ENCODE measurements at regions not wholly inside any gene's neighbourhood (a gene's known extent, or its start where the extent isn't known, plus 50 kb on each side); places are given as distances from the start of the nearest gene placed in this dataset.

DNA sequence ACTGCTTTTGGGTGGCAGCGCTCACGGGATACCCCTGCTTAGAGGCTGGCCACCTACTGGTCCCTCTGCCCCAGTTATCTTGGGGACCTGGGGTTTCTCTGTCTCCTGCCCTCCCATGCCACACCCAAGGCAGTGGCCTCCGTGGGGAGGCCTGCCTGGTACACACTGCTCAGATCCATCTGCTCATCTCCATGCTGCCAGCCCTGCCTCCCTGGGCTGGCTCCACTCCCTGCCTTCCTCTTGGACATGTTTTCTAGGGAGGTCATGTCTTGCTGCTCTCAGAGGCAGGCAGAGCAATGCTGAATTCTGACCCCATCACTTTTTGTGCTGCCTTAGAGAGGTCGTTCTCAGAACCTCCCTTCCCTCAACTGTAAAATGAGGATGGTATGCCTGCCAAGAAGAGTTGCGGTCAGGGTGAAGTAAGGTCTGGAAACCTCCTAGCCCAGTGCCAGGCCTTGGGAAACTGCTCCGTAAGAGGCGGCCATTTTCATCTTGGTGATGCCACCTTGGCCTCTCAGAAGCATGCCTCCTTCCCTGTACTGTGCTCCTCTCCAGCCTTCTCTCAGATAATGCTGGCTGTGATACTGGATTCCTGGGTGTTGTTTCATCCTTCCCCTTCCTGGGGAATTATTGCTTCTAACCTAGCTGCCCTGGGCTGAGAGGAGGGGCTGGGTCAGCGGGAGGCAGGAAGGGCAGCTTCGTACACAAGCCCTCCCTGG lies 186.4 kb upstream of the ZBED5 start:
- Histone ChIP-seq H3K4me3 (no peak overlapping the region), H3K4me1 (ENCODE audit: control insufficient read depth, insufficient read depth, low read length) (no peaks in the 10 kb centered on the region), H4K20me1 (ENCODE audit: control insufficient read depth, insufficient read depth) (no peaks in the 10 kb centered on the region), H3K4me2 (ENCODE audit: control insufficient read depth, insufficient read depth) (no peak overlapping the region), H3K9ac (ENCODE audit: control insufficient read depth, insufficient read depth, low read length) (no peak overlapping the region), H3K36me3 (ENCODE audit: control insufficient read depth in 2 of 2, insufficient read depth in 2 of 2, low read length in 1 of 2) (no peaks in the 10 kb centered on the region), H3K27ac (ENCODE audit: control insufficient read depth, insufficient read depth) (no peak overlapping the region), H2AFZ (ENCODE audit: control insufficient read depth, low read depth, low read length) (no peak overlapping the region), H3K27me3 (replicated peaks in 1 of 2; ENCODE audit: control insufficient read depth in 2 of 2, insufficient read depth in 2 of 2, low read length in 1 of 2) (no peaks in the 10 kb centered on the region), H3K9me3 (replicated peaks; ENCODE audit: control insufficient read depth, insufficient read depth, low read length) (no peaks in the 10 kb centered on the region), H3K79me2 (ENCODE audit: control insufficient read depth, insufficient read depth, low read length) (no peaks in the 10 kb centered on the region)
- in situ Hi-C loops (cut with MboI) (loop anchor here (5.0 kb wide), 1 partner anchor 223 kb away; no protein-coding TSS in a partner anchor), intact Hi-C loops (cut with micrococcal nuclease; ENCODE audit: unreplicated experiment) (no loop called here)
- no peak for ATAC-seq
- no TSS peak for BruUV-seq (replicated peaks)
- ChIA-PET CTCF (no interaction called here), SMC1A (ENCODE audit: uncharacterized antibody, unreplicated experiment) (no interaction called here), RAD21 (ENCODE audit: unreplicated experiment) (no interaction called here), POLR2A (no interaction called here)
- TF ChIP-seq DPF2 (IDR thresholded peaks at IDR 0.05) = no peak
- no peak for TF ChIP-seq SMAD5 (IDR thresholded peaks at IDR 0.05; ENCODE audit: low read depth)
- TF ChIP-seq TCF3 (IDR thresholded peaks at IDR 0.05; ENCODE audit: borderline replicate concordance, insufficient read depth, low read depth, low read length) = no peak
- WGBS (ENCODE audit: insufficient coverage, insufficient replicate concordance, low lambda C conversion rate, missing lambda C conversion rate) = 40% methylated on average over 9 of the region's 9 CpGs
- DNase-seq (ENCODE audit: low read depth, low spot score) = no peak
- FAIRE-seq = no peak

DNA sequence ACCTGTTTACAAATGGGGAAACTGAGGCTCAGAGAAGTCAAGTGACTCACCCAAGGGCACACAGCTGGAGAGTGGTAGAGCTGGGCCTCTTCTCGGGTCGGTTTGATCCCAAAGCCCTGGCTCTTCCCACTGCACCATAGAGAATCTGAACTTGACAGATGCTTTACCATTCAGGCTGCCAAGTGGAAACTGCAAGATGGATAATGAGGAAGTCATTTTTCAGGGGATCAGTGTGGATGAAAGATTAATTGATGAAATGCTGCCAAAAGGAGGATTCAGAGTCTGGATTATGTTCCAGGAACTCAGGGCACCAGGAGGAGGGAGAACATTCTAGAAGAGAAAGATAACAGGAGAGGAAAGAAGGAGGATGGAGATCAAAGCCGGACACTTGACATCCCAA lies 185.9 kb upstream of the ZBED5 start:
- Histone ChIP-seq H3K36me3 (ENCODE audit: control insufficient read depth in 2 of 2, insufficient read depth in 2 of 2, low read length in 1 of 2) (no peaks in the 10 kb centered on the region), H2AFZ (ENCODE audit: control insufficient read depth, low read depth, low read length) (no peak overlapping the region), H3K4me2 (ENCODE audit: control insufficient read depth, insufficient read depth) (no peak overlapping the region), H3K4me3 (no peak overlapping the region), H3K79me2 (ENCODE audit: control insufficient read depth, insufficient read depth, low read length) (no peaks in the 10 kb centered on the region), H4K20me1 (ENCODE audit: control insufficient read depth, insufficient read depth) (no peaks in the 10 kb centered on the region), H3K4me1 (ENCODE audit: control insufficient read depth, insufficient read depth, low read length) (no peaks in the 10 kb centered on the region), H3K27ac (ENCODE audit: control insufficient read depth, insufficient read depth) (no peak overlapping the region), H3K9me3 (replicated peaks; ENCODE audit: control insufficient read depth, insufficient read depth, low read length) (no peaks in the 10 kb centered on the region), H3K27me3 (replicated peaks in 1 of 2; ENCODE audit: control insufficient read depth in 2 of 2, insufficient read depth in 2 of 2, low read length in 1 of 2) (no peaks in the 10 kb centered on the region), H3K9ac (ENCODE audit: control insufficient read depth, insufficient read depth, low read length) (no peak overlapping the region)
- BruUV-seq (replicated peaks) = no TSS peak
- WGBS (ENCODE audit: insufficient coverage, insufficient replicate concordance, low lambda C conversion rate, missing lambda C conversion rate) = 30% methylated on average over 3 of the region's 3 CpGs
- ChIA-PET CTCF (interaction anchor here (1.7 to 2.2 kb wide), 2 partner anchors 16 to 744 kb away, joined by 5 to 9 read pairs; no protein-coding TSS in a partner anchor), RAD21 (ENCODE audit: unreplicated experiment) (no interaction called here), POLR2A (no interaction called here), SMC1A (ENCODE audit: uncharacterized antibody, unreplicated experiment) (interaction anchor here (3.0 kb wide), 1 partner anchor 16 kb away, joined by 7 read pairs; no protein-coding TSS in a partner anchor)
- intact Hi-C loops (cut with micrococcal nuclease; ENCODE audit: unreplicated experiment) = no loop called here
- FAIRE-seq (no peak), DNase-seq (ENCODE audit: low read depth, low spot score) (no peak), ATAC-seq (no peak)
- in situ Hi-C loops (cut with MboI) = loop anchor here (5.0 kb wide), 1 partner anchor 224 kb away; no protein-coding TSS in a partner anchor
- TF ChIP-seq PAX8 (IDR thresholded peaks at IDR 0.05) (no peak), WRNIP1 (IDR thresholded peaks at IDR 0.05; ENCODE audit: borderline replicate concordance, low read depth, low read length) (no peak), MTA2 (IDR thresholded peaks at IDR 0.05; ENCODE audit: low read depth) (no peak), YBX1 (IDR thresholded peaks at IDR 0.05) (no peak), LARP7 (IDR thresholded peaks at IDR 0.05) (no peak), RFX5 (IDR thresholded peaks at IDR 0.05; ENCODE audit: low read depth, low read length) (no peak), CHD1 (IDR thresholded peaks at IDR 0.05; ENCODE audit: low read depth, low read length) (no peak), POLR2AphosphoS2 (IDR thresholded peaks at IDR 0.05; ENCODE audit: low read depth, low read length) (no peak), NR2F1 (conservative IDR thresholded peaks at IDR 0.05) (no peak), NFYB (IDR thresholded peaks at IDR 0.05; ENCODE audit: insufficient read depth, low read depth, low read length) (no peak)
- TF ChIP-seq, protein P1, sequence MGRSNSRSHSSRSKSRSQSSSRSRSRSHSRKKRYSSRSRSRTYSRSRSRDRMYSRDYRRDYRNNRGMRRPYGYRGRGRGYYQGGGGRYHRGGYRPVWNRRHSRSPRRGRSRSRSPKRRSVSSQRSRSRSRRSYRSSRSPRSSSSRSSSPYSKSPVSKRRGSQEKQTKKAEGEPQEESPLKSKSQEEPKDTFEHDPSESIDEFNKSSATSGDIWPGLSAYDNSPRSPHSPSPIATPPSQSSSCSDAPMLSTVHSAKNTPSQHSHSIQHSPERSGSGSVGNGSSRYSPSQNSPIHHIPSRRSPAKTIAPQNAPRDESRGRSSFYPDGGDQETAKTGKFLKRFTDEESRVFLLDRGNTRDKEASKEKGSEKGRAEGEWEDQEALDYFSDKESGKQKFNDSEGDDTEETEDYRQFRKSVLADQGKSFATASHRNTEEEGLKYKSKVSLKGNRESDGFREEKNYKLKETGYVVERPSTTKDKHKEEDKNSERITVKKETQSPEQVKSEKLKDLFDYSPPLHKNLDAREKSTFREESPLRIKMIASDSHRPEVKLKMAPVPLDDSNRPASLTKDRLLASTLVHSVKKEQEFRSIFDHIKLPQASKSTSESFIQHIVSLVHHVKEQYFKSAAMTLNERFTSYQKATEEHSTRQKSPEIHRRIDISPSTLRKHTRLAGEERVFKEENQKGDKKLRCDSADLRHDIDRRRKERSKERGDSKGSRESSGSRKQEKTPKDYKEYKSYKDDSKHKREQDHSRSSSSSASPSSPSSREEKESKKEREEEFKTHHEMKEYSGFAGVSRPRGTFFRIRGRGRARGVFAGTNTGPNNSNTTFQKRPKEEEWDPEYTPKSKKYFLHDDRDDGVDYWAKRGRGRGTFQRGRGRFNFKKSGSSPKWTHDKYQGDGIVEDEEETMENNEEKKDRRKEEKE (IDR thresholded peaks at IDR 0.05) = no peak
- TF ChIP-seq, protein P2, sequence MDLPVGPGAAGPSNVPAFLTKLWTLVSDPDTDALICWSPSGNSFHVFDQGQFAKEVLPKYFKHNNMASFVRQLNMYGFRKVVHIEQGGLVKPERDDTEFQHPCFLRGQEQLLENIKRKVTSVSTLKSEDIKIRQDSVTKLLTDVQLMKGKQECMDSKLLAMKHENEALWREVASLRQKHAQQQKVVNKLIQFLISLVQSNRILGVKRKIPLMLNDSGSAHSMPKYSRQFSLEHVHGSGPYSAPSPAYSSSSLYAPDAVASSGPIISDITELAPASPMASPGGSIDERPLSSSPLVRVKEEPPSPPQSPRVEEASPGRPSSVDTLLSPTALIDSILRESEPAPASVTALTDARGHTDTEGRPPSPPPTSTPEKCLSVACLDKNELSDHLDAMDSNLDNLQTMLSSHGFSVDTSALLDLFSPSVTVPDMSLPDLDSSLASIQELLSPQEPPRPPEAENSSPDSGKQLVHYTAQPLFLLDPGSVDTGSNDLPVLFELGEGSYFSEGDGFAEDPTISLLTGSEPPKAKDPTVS (IDR thresholded peaks at IDR 0.05; ENCODE audit: low read depth, low read length) = no peak
